Fibroblast of lung (primary cell): ENCODE measurements at regions not wholly inside any gene's neighbourhood (a gene's known extent, or its start where the extent isn't known, plus 50 kb on each side); places are given as distances from the start of the nearest gene placed in this dataset.
A peak's percentile ranks its signal among the peaks of the same experiment; 100 is the strongest.

Experiments used
- DNase-seq, 2 donors: peaks; one replicate each; pipeline versions ENCODE4 v3.0.0 to v3.0.0-alpha.2; 2010; ENCODE audit warnings: low read depth in 2 of 2
- H2AFZ ChIP-seq: 2 replicates; pipeline ENCODE4 v1.5.1; 2012; ENCODE audit warnings: low read length, control low read depth, inconsistent platforms
- H3K27ac ChIP-seq: 2 replicates; pipeline ENCODE4 v1.5.1; 2011; ENCODE audit warnings: low read length, control low read depth; ENCODE audit not compliant: insufficient read depth
- H3K27me3 ChIP-seq: 2 replicates; pipeline ENCODE4 v1.5.1; 2011; ENCODE audit warnings: mild to moderate bottlenecking, low read length; ENCODE audit not compliant: control insufficient read depth, insufficient read depth
- H3K36me3 ChIP-seq: 2 replicates; pipeline ENCODE4 v1.5.1; 2011; ENCODE audit warnings: low read length; ENCODE audit not compliant: control insufficient read depth, insufficient read depth
- H3K4me1 ChIP-seq: 2 replicates; pipeline ENCODE4 v1.5.1; 2011; ENCODE audit warnings: low read length; ENCODE audit not compliant: control insufficient read depth, insufficient read depth; ENCODE audit errors: extremely low read depth
- H3K4me2 ChIP-seq: 2 replicates; pipeline ENCODE4 v1.5.1; 2011; ENCODE audit warnings: low read length, control low read depth; ENCODE audit not compliant: insufficient read depth; ENCODE audit errors: extremely low read depth
- H3K4me3 ChIP-seq, 4 experiments: fragments of 200-600 bp in 1 of 4; sonication (generic) in 1 of 4; replicated peaks in 1 of 4; 2 replicates each; pipeline ENCODE4 v1.5.1; 2011 to 2016; ENCODE audit warnings: low read length in 4 of 4, low read depth in 3 of 4, mild to moderate bottlenecking in 3 of 4, control low read depth in 2 of 4, inconsistent platforms in 1 of 4, mixed read lengths in 1 of 4; ENCODE audit not compliant: insufficient read depth in 1 of 4; ENCODE audit errors: control extremely low read depth in 1 of 4
- H3K79me2 ChIP-seq: 2 replicates; pipeline ENCODE4 v1.5.1; 2012; ENCODE audit warnings: mild to moderate bottlenecking, low read length, inconsistent platforms; ENCODE audit not compliant: control insufficient read depth, insufficient read depth
- H3K9ac ChIP-seq: 2 replicates; pipeline ENCODE4 v1.5.1; 2011; ENCODE audit warnings: mild to moderate bottlenecking, low read length, control low read depth; ENCODE audit not compliant: insufficient read depth
- H3K9me3 ChIP-seq: 2 replicates; pipeline ENCODE4 v1.5.1; 2012; ENCODE audit warnings: low read depth, low read length; ENCODE audit not compliant: control insufficient read depth, insufficient read depth
- H4K20me1 ChIP-seq: 2 replicates; pipeline ENCODE4 v1.5.1; 2011; ENCODE audit warnings: low read length; ENCODE audit not compliant: control insufficient read depth, insufficient read depth; ENCODE audit errors: extremely low read depth
- EZH2 ChIP-seq: IDR thresholded peaks from 2 replicates; pipeline ENCODE4 v1.5.1; 2012; ENCODE audit warnings: low read length, control low read depth, mild to moderate bottlenecking; ENCODE audit errors: missing control alignments
- TF ChIP-seq, protein P1 (sequence below), 2 donors: IDR thresholded peaks in 1 of 2; conservative IDR thresholded peaks in 1 of 2; 1 replicate in 1 of 2; 2 replicates in 1 of 2; pipeline ENCODE4 v1.5.1; 2011 to 2012; ENCODE audit warnings: low read length in 2 of 2, control low read depth in 1 of 2, inconsistent platforms in 1 of 2, low read depth in 1 of 2, mild to moderate bottlenecking in 1 of 2

DNA sequence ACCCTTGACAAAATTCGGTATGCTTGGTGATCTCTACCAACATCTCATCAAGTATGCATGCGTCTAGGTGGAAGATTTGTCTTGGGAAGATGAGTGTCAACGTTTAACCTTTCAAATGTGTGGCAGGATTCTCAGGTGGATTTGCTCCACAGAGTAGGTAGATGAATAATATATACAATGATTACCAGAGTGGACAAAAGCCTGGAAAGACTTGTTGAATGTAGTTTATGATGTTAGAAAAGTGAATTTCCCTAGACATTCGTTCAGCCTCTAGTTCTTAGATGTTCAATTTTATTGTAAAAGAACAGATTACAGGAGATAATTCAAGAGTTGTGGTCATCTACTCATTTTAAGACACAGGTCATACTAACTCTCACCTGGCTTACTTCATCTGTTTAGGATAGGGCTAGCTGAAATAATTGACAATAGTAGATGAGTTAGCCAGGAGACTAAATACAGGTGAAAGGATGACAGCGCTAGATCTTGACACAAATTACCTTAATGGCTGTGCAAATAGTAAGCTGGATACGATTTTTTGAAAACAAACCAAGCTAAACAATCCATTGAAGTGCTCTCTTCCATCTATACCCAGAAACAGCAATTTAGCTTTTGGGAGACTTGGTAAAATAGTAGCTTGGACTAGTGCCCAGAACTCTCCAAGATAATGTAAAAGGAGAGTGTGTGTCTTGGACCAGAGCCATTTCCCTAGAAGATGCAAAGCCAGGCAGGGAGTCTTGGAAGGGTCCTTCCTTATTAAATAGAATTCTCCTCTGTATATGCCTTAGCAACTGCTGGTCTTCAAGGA lies 168.0 kb downstream of the DACT1 start:
- Histone ChIP-seq H3K27me3 (no peaks in the 10 kb centered on the region), H3K9me3 (no peaks in the 10 kb centered on the region), H3K36me3 (no peaks in the 10 kb centered on the region), H3K27ac (no peak overlapping the region), H3K9ac (no peak overlapping the region), H4K20me1 (no peaks in the 10 kb centered on the region), H2AFZ (no peak overlapping the region), H3K4me1 (no peaks in the 10 kb centered on the region), H3K4me3 (no peak overlapping the region), H3K79me2 (no peaks in the 10 kb centered on the region), H3K4me2 (no peak overlapping the region)
- DNase-seq = peak; percentile 63 to 86
- no peak for TF ChIP-seq EZH2
- TF ChIP-seq, protein P1, sequence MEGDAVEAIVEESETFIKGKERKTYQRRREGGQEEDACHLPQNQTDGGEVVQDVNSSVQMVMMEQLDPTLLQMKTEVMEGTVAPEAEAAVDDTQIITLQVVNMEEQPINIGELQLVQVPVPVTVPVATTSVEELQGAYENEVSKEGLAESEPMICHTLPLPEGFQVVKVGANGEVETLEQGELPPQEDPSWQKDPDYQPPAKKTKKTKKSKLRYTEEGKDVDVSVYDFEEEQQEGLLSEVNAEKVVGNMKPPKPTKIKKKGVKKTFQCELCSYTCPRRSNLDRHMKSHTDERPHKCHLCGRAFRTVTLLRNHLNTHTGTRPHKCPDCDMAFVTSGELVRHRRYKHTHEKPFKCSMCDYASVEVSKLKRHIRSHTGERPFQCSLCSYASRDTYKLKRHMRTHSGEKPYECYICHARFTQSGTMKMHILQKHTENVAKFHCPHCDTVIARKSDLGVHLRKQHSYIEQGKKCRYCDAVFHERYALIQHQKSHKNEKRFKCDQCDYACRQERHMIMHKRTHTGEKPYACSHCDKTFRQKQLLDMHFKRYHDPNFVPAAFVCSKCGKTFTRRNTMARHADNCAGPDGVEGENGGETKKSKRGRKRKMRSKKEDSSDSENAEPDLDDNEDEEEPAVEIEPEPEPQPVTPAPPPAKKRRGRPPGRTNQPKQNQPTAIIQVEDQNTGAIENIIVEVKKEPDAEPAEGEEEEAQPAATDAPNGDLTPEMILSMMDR (conservative IDR thresholded peaks at IDR 0.05 in 1 of 2, IDR thresholded peaks at IDR 0.05 in 1 of 2; ENCODE audit: low read depth in 1 of 2, low read length in 2 of 2) = no peak

DNA sequence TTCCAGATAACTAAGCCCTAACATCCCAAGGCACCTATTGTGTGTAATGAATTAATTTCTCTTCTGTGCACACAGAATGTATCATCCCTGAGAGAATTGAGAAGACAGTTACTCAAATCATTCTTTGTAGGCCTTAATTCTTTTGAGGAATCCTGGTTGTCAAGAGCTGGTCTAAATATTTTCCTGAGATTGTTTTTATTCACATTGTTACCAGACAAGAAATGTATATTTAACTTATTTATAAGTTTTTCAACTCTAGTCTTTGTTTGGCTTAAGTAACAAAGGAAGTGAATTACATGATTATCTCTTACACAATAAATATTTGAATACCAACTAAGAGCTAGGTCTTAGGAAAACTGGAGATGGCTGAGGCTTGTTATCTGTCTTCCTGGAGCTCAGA lies 169.4 kb downstream of the DACT1 start:
- Histone ChIP-seq H3K4me3 (no peak overlapping the region), H4K20me1 (no peaks in the 10 kb centered on the region), H3K27ac (no peak overlapping the region), H3K36me3 (no peaks in the 10 kb centered on the region), H3K9me3 (no peaks in the 10 kb centered on the region), H2AFZ (no peak overlapping the region), H3K27me3 (no peaks in the 10 kb centered on the region), H3K4me2 (no peak overlapping the region), H3K4me1 (no peaks in the 10 kb centered on the region), H3K79me2 (no peaks in the 10 kb centered on the region), H3K9ac (no peak overlapping the region)
- DNase-seq = no peak
- TF ChIP-seq, protein P1 (conservative IDR thresholded peaks at IDR 0.05 in 1 of 2, IDR thresholded peaks at IDR 0.05 in 1 of 2; ENCODE audit: low read depth in 1 of 2, low read length in 2 of 2) = no peak
- no peak for TF ChIP-seq EZH2

DNA sequence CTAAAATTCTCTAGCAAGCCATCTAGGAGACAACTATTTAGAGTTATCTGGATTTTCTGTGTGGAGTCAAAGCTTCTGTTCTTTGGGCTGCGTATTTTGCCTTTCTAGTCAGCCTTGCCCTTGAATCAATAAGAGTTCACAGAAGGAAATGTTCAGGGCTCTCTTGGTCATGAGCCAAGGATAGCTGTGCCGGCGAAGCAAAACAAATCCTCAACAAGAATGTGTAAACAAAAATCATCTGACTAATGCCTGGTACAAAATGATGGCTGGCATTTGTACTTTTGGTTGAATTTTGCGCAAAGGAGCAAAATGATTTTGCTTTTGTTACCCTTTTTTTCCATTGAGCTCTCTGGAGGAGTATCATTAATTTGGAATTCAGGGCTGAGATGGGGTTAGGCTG lies 171.1 kb downstream of the DACT1 start:
- no peak overlapping the region for H3K9ac ChIP-seq
- no peak overlapping the region for H2AFZ ChIP-seq
- H3K27me3 ChIP-seq = no peaks in the 10 kb centered on the region
- no peak overlapping the region for H3K4me2 ChIP-seq
- DNase-seq = peak in 1 of 2 donors; percentile 75
- no peaks in the 10 kb centered on the region for H3K36me3 ChIP-seq
- no peaks in the 10 kb centered on the region for H3K4me1 ChIP-seq
- H4K20me1 ChIP-seq = no peaks in the 10 kb centered on the region
- no peak overlapping the region for H3K4me3 ChIP-seq
- H3K79me2 ChIP-seq = no peaks in the 10 kb centered on the region
- H3K9me3 ChIP-seq = no peaks in the 10 kb centered on the region
- no peak overlapping the region for H3K27ac ChIP-seq
- no peak for TF ChIP-seq EZH2
- TF ChIP-seq, protein P1 (conservative IDR thresholded peaks at IDR 0.05 in 1 of 2, IDR thresholded peaks at IDR 0.05 in 1 of 2; ENCODE audit: low read depth in 1 of 2, low read length in 2 of 2) = no peak
